Endothelial cell of umbilical vein (primary cell): ENCODE measurements at regions not wholly inside any gene's neighbourhood (a gene's known extent, or its start where the extent isn't known, plus 50 kb on each side); places are given as distances from the start of the nearest gene placed in this dataset.

Experiments
- BruUV-seq: library from RNA; stranded (reverse); fragments of 400-500 nt; replicated peaks from 2 replicates; lab custom pipeline; 2021; lab: Mats Ljungman, UMichigan
- CTCF ChIA-PET: fragments of 300-600, 350-600 bp; sonication (Branson Sonifier 250); formaldehyde crosslinking; loops from one replicate; lab custom pipeline; 2021; ENCODE audit warnings: antibody characterized with exemption, inconsistent platforms; lab: Charles Lee
- POLR2A ChIA-PET: fragments of 300-600, 350-600 bp; sonication (Branson Sonifier 250); formaldehyde crosslinking; loops from one replicate; lab custom pipeline; 2021; ENCODE audit warnings: antibody characterized with exemption, inconsistent platforms; lab: Charles Lee
- DNase-seq: peaks from one replicate; pipeline ENCODE4 v3.0.0-alpha.2; 2011; ENCODE audit warnings: low read depth, low spot score
- FAIRE-seq: peaks from 2 replicates; lab custom pipeline; 2011; peaks lifted over from hg19 to GRCh38; lab: Jason Lieb, UNC
- H2AFZ ChIP-seq: 2 replicates; pipeline ENCODE4 v1.6.0; 2012; ENCODE audit warnings: low read depth, low read length, control low read depth, inconsistent platforms
- H3K27ac ChIP-seq: 2 replicates; pipeline ENCODE4 v1.5.1; 2011; ENCODE audit warnings: low read depth, mild to moderate bottlenecking, control low read depth, low read length, moderate library complexity; ENCODE audit not compliant: insufficient read depth
- H3K27me3 ChIP-seq, 2 experiments: 2 replicates each; pipeline versions ENCODE4 v1.6.0 to v1.6.1; 2011; ENCODE audit warnings: low read length in 2 of 2, mixed read lengths in 1 of 2; ENCODE audit not compliant: control insufficient read depth in 2 of 2, insufficient read depth in 2 of 2
- H3K36me3 ChIP-seq, 2 experiments: 2 replicates in 1 of 2; 3 replicates in 1 of 2; pipeline ENCODE4 v1.5.1; 2011; ENCODE audit warnings: low read length in 2 of 2, mild to moderate bottlenecking in 1 of 2, moderate library complexity in 1 of 2; ENCODE audit not compliant: control insufficient read depth in 2 of 2, insufficient read depth in 2 of 2; ENCODE audit errors: extremely low read depth in 1 of 2
- H3K4me1 ChIP-seq: 3 replicates; pipeline ENCODE4 v1.5.1; 2011; ENCODE audit warnings: mild to moderate bottlenecking, low read length; ENCODE audit not compliant: control insufficient read depth, insufficient read depth; ENCODE audit errors: extremely low read depth
- H3K4me2 ChIP-seq: 2 replicates; pipeline ENCODE4 v1.6.1; 2011; ENCODE audit warnings: low read length, control low read depth, mixed read lengths; ENCODE audit not compliant: insufficient read depth
- H3K4me3 ChIP-seq, 3 experiments: fragments of 200-600 bp in 1 of 3; sonication (generic), shearing (Covaris generic) in 1 of 3; replicated peaks in 1 of 3; 2 replicates each; pipeline ENCODE4 v1.5.1; 2011 to 2016; ENCODE audit warnings: control low read depth in 3 of 3, low read length in 3 of 3, mild to moderate bottlenecking in 2 of 3, inconsistent platforms in 1 of 3, low read depth in 1 of 3, moderate library complexity in 1 of 3; ENCODE audit not compliant: insufficient read depth in 1 of 3
- H3K79me2 ChIP-seq: 2 replicates; pipeline ENCODE4 v1.6.0; 2012; ENCODE audit warnings: low read length, inconsistent platforms; ENCODE audit not compliant: control insufficient read depth, insufficient read depth
- H3K9ac ChIP-seq: replicated peaks from 2 replicates; pipeline ENCODE3; 2011; ENCODE audit warnings: low read length, control low read depth; ENCODE audit not compliant: insufficient read depth; ENCODE audit errors: extremely low read depth
- H3K9me1 ChIP-seq: replicated peaks from 3 replicates; pipeline ENCODE4 v1.6.0; 2011; ENCODE audit warnings: mild to moderate bottlenecking, low read length; ENCODE audit not compliant: control insufficient read depth, insufficient read depth; ENCODE audit errors: extremely low read depth
- H3K9me3 ChIP-seq: replicated peaks from 2 replicates; pipeline ENCODE4 v1.5.1; 2012; ENCODE audit warnings: low read length, inconsistent platforms; ENCODE audit not compliant: control insufficient read depth, insufficient read depth
- H4K20me1 ChIP-seq: replicated peaks from 2 replicates; pipeline ENCODE3; 2011; ENCODE audit warnings: mild to moderate bottlenecking, low read length; ENCODE audit not compliant: control insufficient read depth, insufficient read depth; ENCODE audit errors: extremely low read depth
- EZH2 ChIP-seq: IDR thresholded peaks from 2 replicates; pipeline ENCODE4 v1.6.1; 2012; ENCODE audit warnings: borderline replicate concordance, low read depth, mild to moderate bottlenecking, moderate library complexity, low read length, inconsistent platforms; ENCODE audit not compliant: severe bottlenecking
- FOS ChIP-seq: IDR thresholded peaks from 2 replicates; pipeline ENCODE4 v1.6.1; 2011; ENCODE audit warnings: mild to moderate bottlenecking, low read length, moderate library complexity, borderline replicate concordance; ENCODE audit not compliant: insufficient read depth
- GATA2 ChIP-seq: IDR thresholded peaks from 2 replicates; pipeline ENCODE4 v1.7.0; 2011; ENCODE audit warnings: low read depth, mild to moderate bottlenecking, moderate library complexity, mixed read lengths, low read length; ENCODE audit not compliant: insufficient read length, insufficient read depth
- JUN ChIP-seq: IDR thresholded peaks from 2 replicates; pipeline ENCODE4 v1.6.1; 2011; ENCODE audit warnings: borderline replicate concordance, low read depth; ENCODE audit not compliant: insufficient read length, insufficient read depth
- MAX ChIP-seq: IDR thresholded peaks from 2 replicates; pipeline ENCODE4 v1.6.1; 2011; ENCODE audit not compliant: insufficient read depth, insufficient read length
- MYC ChIP-seq: IDR thresholded peaks from one replicate; pipeline ENCODE4 v1.6.1; 2011; ENCODE audit warnings: mild to moderate bottlenecking, low read depth, low read length
- POLR2A ChIP-seq: IDR thresholded peaks from 2 replicates; pipeline ENCODE4 v1.6.1; 2012; ENCODE audit warnings: low read depth, mild to moderate bottlenecking, control low read depth, low read length
- POLR2AphosphoS5 ChIP-seq: IDR thresholded peaks from 2 replicates; pipeline ENCODE4 v1.6.1; 2012; ENCODE audit warnings: low read depth, mild to moderate bottlenecking, control low read depth, low read length, moderate library complexity; ENCODE audit not compliant: insufficient read depth
- dilution Hi-C: fragments of 300-500 bp; cut with MboI; formaldehyde crosslinking; loops from one replicate; pipeline ENCODE4 v1.15.0; 2019; ENCODE audit warnings: low sequenced_read_pairs; ENCODE audit not compliant: extremely low pct_ligation_motif_present
- intact Hi-C: fragments of 100-400 bp; cut with micrococcal nuclease; formaldehyde crosslinking; loops from one replicate; pipeline ENCODE4 v1.10.0; 2022
- TF ChIP-seq, protein P1 (sequence below), 2 donors: IDR thresholded peaks; 1 replicate in 1 of 2; 2 replicates in 1 of 2; pipeline ENCODE4 v1.5.1; 2011; ENCODE audit warnings: low read length in 2 of 2, mild to moderate bottlenecking in 2 of 2, moderate library complexity in 2 of 2, control low read depth in 1 of 2, inconsistent platforms in 1 of 2, low read depth in 1 of 2; ENCODE audit not compliant: insufficient read depth in 1 of 2; ENCODE audit errors: extremely low read depth in 1 of 2

DNA sequence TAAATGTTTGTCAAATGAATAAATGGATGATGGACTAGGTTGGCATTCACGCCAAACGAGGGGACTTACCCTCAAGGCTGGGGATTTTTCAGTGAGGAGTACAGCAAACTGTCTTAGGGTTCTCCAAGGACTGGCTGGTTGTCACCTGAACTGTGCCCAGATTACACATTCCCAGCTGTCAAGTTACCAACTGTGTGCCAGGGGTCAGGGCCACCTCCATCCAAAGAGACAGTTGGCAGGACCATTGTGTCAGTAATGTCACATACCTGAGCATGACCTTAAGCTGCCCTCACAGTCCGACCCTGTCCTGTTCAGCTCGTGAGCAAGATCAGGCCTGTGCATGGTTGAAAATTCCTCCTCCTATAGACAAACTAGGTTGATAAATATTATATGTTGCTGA, 116.7 kb downstream of the MID1IP1 start:
- intact Hi-C loops: no loop called here
- no peak overlapping the region for H3K4me2 ChIP-seq
- FAIRE-seq: no peak
- no peaks in the 10 kb centered on the region for H4K20me1 ChIP-seq
- H2AFZ ChIP-seq: no peak overlapping the region
- BruUV-seq: no TSS peak
- no peak overlapping the region for H3K4me3 ChIP-seq
- H3K4me1 ChIP-seq: no peaks in the 10 kb centered on the region
- no peaks in the 10 kb centered on the region for H3K36me3 ChIP-seq
- dilution Hi-C loops: no loop called here
- H3K9me1 ChIP-seq: no peaks in the 10 kb centered on the region
- ChIA-PET POLR2A (no interaction called here), CTCF (no interaction called here)
- H3K9ac ChIP-seq: no peak overlapping the region
- H3K9me3 ChIP-seq: no peaks in the 10 kb centered on the region
- TF ChIP-seq MAX (no peak), POLR2A (no peak)
- TF ChIP-seq, protein P1, sequence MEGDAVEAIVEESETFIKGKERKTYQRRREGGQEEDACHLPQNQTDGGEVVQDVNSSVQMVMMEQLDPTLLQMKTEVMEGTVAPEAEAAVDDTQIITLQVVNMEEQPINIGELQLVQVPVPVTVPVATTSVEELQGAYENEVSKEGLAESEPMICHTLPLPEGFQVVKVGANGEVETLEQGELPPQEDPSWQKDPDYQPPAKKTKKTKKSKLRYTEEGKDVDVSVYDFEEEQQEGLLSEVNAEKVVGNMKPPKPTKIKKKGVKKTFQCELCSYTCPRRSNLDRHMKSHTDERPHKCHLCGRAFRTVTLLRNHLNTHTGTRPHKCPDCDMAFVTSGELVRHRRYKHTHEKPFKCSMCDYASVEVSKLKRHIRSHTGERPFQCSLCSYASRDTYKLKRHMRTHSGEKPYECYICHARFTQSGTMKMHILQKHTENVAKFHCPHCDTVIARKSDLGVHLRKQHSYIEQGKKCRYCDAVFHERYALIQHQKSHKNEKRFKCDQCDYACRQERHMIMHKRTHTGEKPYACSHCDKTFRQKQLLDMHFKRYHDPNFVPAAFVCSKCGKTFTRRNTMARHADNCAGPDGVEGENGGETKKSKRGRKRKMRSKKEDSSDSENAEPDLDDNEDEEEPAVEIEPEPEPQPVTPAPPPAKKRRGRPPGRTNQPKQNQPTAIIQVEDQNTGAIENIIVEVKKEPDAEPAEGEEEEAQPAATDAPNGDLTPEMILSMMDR (IDR thresholded peaks at IDR 0.05; ENCODE audit: extremely low read depth in 1 of 2, insufficient read depth in 1 of 2, low read depth in 1 of 2, low read length in 2 of 2): no peak
- DNase-seq: no peak
- no peaks in the 10 kb centered on the region for H3K79me2 ChIP-seq
- H3K27ac ChIP-seq: no peak overlapping the region
- no peaks in the 10 kb centered on the region for H3K27me3 ChIP-seq

- dilution Hi-C loops: no loop called here
- no peaks in the 10 kb centered on the region for H4K20me1 ChIP-seq
- H3K9me3 ChIP-seq: no peaks in the 10 kb centered on the region
- no peak overlapping the region for H3K9ac ChIP-seq
- no peak overlapping the region for H3K4me2 ChIP-seq
- H3K27me3 ChIP-seq: no peaks in the 10 kb centered on the region
- DNase-seq: no peak
- no peak overlapping the region for H3K4me3 ChIP-seq
- H3K4me1 ChIP-seq: no peaks in the 10 kb centered on the region
- ChIA-PET POLR2A (no interaction called here), CTCF (no interaction called here)
- BruUV-seq: no TSS peak
- H3K79me2 ChIP-seq: no peaks in the 10 kb centered on the region
- intact Hi-C loops: no loop called here
- no peak for FAIRE-seq
- H3K36me3 ChIP-seq: no peaks in the 10 kb centered on the region
- no peak overlapping the region for H3K27ac ChIP-seq
- H2AFZ ChIP-seq: no peak overlapping the region
- TF ChIP-seq GATA2 (no peak), POLR2AphosphoS5 (no peak), MAX (no peak), POLR2A (no peak), FOS (no peak), EZH2 (no peak), JUN (no peak), MYC (no peak)
- TF ChIP-seq, protein P1 (IDR thresholded peaks at IDR 0.05; ENCODE audit: extremely low read depth in 1 of 2, insufficient read depth in 1 of 2, low read depth in 1 of 2, low read length in 2 of 2): no peak
- H3K9me1 ChIP-seq: no peaks in the 10 kb centered on the region
These were observed 117.9 kb downstream of the MID1IP1 start for GRCh38 chrX:38919202-38919601.
